ENCODE measurements at regions not wholly inside any gene's neighbourhood (a gene's known extent, or its start where the extent isn't known, plus 50 kb on each side); places are given as distances from the start of the nearest gene placed in this dataset.

DNA sequence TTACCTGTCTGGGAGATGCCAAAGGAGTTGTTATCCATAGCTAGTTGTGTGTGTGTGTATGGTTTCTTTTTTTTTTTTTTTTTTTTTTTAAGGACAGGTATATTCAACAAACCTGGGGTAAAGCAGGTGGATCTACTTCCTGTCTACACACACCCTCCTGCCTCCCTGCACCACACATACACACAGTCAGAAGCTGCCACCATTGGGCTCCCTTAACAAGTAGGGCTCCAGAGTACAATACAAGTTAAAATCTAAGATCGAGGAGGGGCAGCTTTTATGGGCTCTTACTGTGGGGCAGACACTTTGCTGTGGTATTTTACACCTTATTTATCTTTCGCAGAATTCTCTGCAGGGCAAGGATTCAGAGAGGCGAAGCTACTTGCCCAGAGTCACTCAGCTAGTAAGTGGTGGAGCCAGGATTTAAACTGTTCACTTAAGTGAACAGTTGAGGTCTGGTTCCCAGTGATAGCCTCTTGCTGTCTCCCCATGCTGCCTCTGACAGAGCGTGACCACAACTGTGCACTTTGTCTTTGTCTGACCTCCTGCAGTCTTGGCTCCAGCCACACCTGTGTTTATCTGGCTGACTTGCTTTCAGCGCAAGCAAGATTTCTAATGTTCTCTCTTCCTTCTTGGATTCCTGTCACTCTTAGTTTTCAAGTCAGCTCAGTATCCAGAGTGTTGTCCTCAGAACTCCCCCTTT is 135.0 kb downstream of the CSNK2A3 start (continued):
- TF ChIP-seq EP300 (IDR thresholded peaks at IDR 0.05; ENCODE audit: borderline replicate concordance in 1 of 2, low read depth in 2 of 2, low read length in 2 of 2), result no peak
- no peak for TF ChIP-seq ASH2L (IDR thresholded peaks at IDR 0.05; ENCODE audit: low read length)
- no peak for TF ChIP-seq RAD21 (IDR thresholded peaks at IDR 0.05 in 1 of 2, conservative IDR thresholded peaks at IDR 0.05 in 1 of 2; ENCODE audit: low read depth in 2 of 2, low read length in 2 of 2)
- no peak for TF ChIP-seq HDAC2 (IDR thresholded peaks at IDR 0.05; ENCODE audit: borderline replicate concordance in 1 of 2, low read depth in 2 of 2, low read length in 2 of 2)
- no peak for TF ChIP-seq MAFK (IDR thresholded peaks at IDR 0.05; ENCODE audit: low read depth, low read length)
- no peak for TF ChIP-seq NRF1 (IDR thresholded peaks at IDR 0.05; ENCODE audit: low read depth, low read length)

Data from H1 (cell line).